ENCODE measurements at regions not wholly inside any gene's neighbourhood (a gene's known extent, or its start where the extent isn't known, plus 50 kb on each side); places are given as distances from the start of the nearest gene placed in this dataset.

DNA sequence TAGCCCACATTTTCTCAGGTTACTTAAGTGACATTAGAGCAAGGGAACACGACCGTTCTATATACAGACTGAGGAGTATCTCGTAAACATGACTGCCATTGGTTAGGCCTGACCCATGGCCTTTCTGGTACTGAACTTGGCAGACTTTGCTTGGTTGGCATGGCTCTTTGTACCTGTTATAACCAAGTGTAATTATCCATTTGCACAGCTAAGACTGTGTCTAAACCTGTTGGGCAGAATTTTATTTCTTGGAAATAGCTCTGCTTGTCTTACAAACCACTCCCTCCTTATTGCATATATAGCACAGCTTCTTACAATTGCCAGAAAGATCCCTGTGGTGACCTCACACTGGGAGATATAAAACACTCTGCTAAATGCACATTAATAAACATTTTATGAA, 106.9 kb downstream of the P2RY1 start:
- no CpG with 5 or more reads among the region's 3 CpGs for WGBS (ENCODE audit: extremely low coverage, insufficient coverage, low lambda C conversion rate)
- no peak overlapping the region for H3K9ac ChIP-seq (ENCODE audit: low read length)
- no peaks in the 10 kb centered on the region for H3K36me3 ChIP-seq (ENCODE audit: control insufficient read depth, insufficient read depth, low read length)
- H3K79me1 ChIP-seq (ENCODE audit: low read length): no peaks in the 10 kb centered on the region
- no peak overlapping the region for H3K4me2 ChIP-seq (ENCODE audit: low read length)
- H3K23ac ChIP-seq (ENCODE audit: low read length): no peak overlapping the region
- H3K4ac ChIP-seq (ENCODE audit: low read depth, low read length): no peak overlapping the region
- H2BK5ac ChIP-seq (ENCODE audit: low read length): no peak overlapping the region
- no peak overlapping the region for H3K4me3 ChIP-seq (ENCODE audit: low read length)
- H2AK5ac ChIP-seq (ENCODE audit: low read length): no peak overlapping the region
- no peaks in the 10 kb centered on the region for H3K4me1 ChIP-seq (ENCODE audit: control insufficient read depth, low read depth, low read length)
- no peak overlapping the region for H3K56ac ChIP-seq (ENCODE audit: low read length)
- no peak overlapping the region for H4K8ac ChIP-seq (ENCODE audit: low read depth, low read length)
- no peaks in the 10 kb centered on the region for H3K79me2 ChIP-seq (ENCODE audit: control insufficient read depth, insufficient read depth, low read length)
- H2BK120ac ChIP-seq (ENCODE audit: low read depth, low read length): no peak overlapping the region
- no peak for DNase-seq
- H4K5ac ChIP-seq (ENCODE audit: low read length): no peak overlapping the region
- H3K27me3 ChIP-seq (ENCODE audit: insufficient read depth, low read length, poor library complexity): no peaks in the 10 kb centered on the region
- H3K27ac ChIP-seq (ENCODE audit: low read depth, low read length): no peak overlapping the region
- no peak overlapping the region for H2BK15ac ChIP-seq (replicated peaks; ENCODE audit: low read depth)
- no peak overlapping the region for H3K18ac ChIP-seq (ENCODE audit: low read length)

DNA sequence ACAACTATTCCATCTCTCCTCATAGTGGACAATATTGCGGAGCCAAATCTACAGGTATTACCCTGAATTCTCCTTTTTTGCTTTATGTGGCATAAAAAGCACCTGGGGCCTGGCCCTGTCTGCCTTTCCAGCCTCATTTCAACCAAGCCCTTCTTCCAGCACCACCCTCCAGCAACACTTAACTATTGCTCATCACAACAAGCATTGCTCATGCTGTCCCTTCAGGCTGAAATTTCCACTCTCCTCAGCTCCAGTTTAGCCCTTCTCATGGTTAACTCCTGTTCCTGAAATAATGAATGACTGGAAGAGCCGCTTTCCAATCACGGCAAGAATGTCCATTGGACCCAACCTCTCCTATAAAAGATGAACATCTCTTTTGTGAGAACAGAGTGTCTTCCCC, 107.4 kb downstream of the P2RY1 start:
- H2AK5ac ChIP-seq (ENCODE audit: low read length): no peak overlapping the region
- no peak overlapping the region for H3K4me3 ChIP-seq (ENCODE audit: low read length)
- H3K18ac ChIP-seq (ENCODE audit: low read length): no peak overlapping the region
- H3K56ac ChIP-seq (ENCODE audit: low read length): no peak overlapping the region
- no peak overlapping the region for H2BK15ac ChIP-seq (replicated peaks; ENCODE audit: low read depth)
- H3K23ac ChIP-seq (ENCODE audit: low read length): no peak overlapping the region
- no peaks in the 10 kb centered on the region for H3K27me3 ChIP-seq (ENCODE audit: insufficient read depth, low read length, poor library complexity)
- no peak overlapping the region for H4K5ac ChIP-seq (ENCODE audit: low read length)
- H3K27ac ChIP-seq (ENCODE audit: low read depth, low read length): no peak overlapping the region
- no peaks in the 10 kb centered on the region for H3K79me1 ChIP-seq (ENCODE audit: low read length)
- no peaks in the 10 kb centered on the region for H3K36me3 ChIP-seq (ENCODE audit: control insufficient read depth, insufficient read depth, low read length)
- WGBS (ENCODE audit: extremely low coverage, insufficient coverage, low lambda C conversion rate): no CpG with 5 or more reads among the region's 3 CpGs
- no peak overlapping the region for H4K8ac ChIP-seq (ENCODE audit: low read depth, low read length)
- no peaks in the 10 kb centered on the region for H3K4me1 ChIP-seq (ENCODE audit: control insufficient read depth, low read depth, low read length)
- no peak overlapping the region for H3K4ac ChIP-seq (ENCODE audit: low read depth, low read length)
- H3K4me2 ChIP-seq (ENCODE audit: low read length): no peak overlapping the region
- no peak overlapping the region for H2BK120ac ChIP-seq (ENCODE audit: low read depth, low read length)
- H2BK5ac ChIP-seq (ENCODE audit: low read length): no peak overlapping the region
- H3K9ac ChIP-seq (ENCODE audit: low read length): no peak overlapping the region
- H3K79me2 ChIP-seq (ENCODE audit: control insufficient read depth, insufficient read depth, low read length): no peaks in the 10 kb centered on the region
- DNase-seq: no peak

DNA sequence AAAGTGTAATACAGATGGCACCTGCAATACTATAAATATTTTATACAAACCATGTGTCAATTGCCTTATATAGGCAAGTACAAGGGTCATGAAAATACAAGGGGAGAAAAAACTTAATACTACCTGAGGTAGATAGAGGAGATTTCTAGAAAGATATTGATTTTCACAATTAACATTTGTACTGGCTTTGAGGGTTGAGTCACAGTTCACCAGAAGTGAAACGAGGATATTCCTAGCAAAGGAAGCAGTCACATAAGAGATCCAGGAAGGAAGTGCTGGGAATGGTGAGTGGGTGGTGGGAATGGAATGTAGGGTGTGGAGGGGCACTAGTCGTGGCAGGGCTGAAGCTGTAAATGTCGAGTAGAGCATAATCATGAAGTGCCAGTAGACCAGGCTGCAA, 108.7 kb downstream of the P2RY1 start:
- no peak for DNase-seq

DNA sequence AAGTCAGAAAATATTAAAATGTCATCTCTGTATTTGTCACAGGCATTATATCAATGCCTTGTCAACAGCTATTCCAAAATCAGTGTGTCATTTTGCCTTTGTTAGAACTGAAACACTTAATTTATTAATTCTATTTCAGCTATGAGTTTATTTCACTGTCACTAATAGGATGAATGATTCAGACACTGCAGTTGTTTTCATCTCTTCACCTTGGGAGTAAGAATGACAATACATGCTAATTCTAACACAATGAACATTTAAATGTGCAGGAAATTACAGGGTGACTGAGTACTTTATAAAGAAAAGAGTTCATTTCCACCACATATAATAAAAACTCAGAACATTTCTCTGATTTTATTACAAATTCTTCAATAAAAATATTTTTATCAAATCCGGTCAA, 109.7 kb downstream of the P2RY1 start:
- Histone ChIP-seq H3K79me1 (ENCODE audit: low read length) (no peaks in the 10 kb centered on the region), H4K8ac (ENCODE audit: low read depth, low read length) (no peak overlapping the region), H3K27ac (ENCODE audit: low read depth, low read length) (no peak overlapping the region), H3K4ac (ENCODE audit: low read depth, low read length) (no peak overlapping the region), H2BK120ac (ENCODE audit: low read depth, low read length) (no peak overlapping the region), H3K27me3 (ENCODE audit: insufficient read depth, low read length, poor library complexity) (no peaks in the 10 kb centered on the region), H2BK15ac (replicated peaks; ENCODE audit: low read depth) (no peak overlapping the region), H3K56ac (ENCODE audit: low read length) (no peak overlapping the region), H3K4me2 (ENCODE audit: low read length) (no peak overlapping the region), H3K4me1 (ENCODE audit: control insufficient read depth, low read depth, low read length) (no peaks in the 10 kb centered on the region), H3K36me3 (ENCODE audit: control insufficient read depth, insufficient read depth, low read length) (no peaks in the 10 kb centered on the region), H3K9ac (ENCODE audit: low read length) (no peak overlapping the region), H3K79me2 (ENCODE audit: control insufficient read depth, insufficient read depth, low read length) (no peaks in the 10 kb centered on the region), H3K18ac (ENCODE audit: low read length) (no peak overlapping the region), H2AK5ac (ENCODE audit: low read length) (no peak overlapping the region), H3K4me3 (ENCODE audit: low read length) (no peak overlapping the region), H4K5ac (ENCODE audit: low read length) (no peak overlapping the region), H3K23ac (ENCODE audit: low read length) (no peak overlapping the region), H2BK5ac (ENCODE audit: low read length) (no peak overlapping the region)
- no peak for DNase-seq
- WGBS (ENCODE audit: extremely low coverage, insufficient coverage, low lambda C conversion rate): 100% methylated on average over 1 of the region's 1 CpG

More for the DNA sequence above, 108.7 kb downstream of the P2RY1 start:
- no peak overlapping the region for H2BK120ac ChIP-seq (ENCODE audit: low read depth, low read length)
- H3K36me3 ChIP-seq (ENCODE audit: control insufficient read depth, insufficient read depth, low read length): no peaks in the 10 kb centered on the region
- H3K4me1 ChIP-seq (ENCODE audit: control insufficient read depth, low read depth, low read length): no peaks in the 10 kb centered on the region
- no peaks in the 10 kb centered on the region for H3K79me1 ChIP-seq (ENCODE audit: low read length)
- no peak overlapping the region for H4K5ac ChIP-seq (ENCODE audit: low read length)
- H3K79me2 ChIP-seq (ENCODE audit: control insufficient read depth, insufficient read depth, low read length): no peaks in the 10 kb centered on the region
- H3K27me3 ChIP-seq (ENCODE audit: insufficient read depth, low read length, poor library complexity): no peaks in the 10 kb centered on the region
- H3K56ac ChIP-seq (ENCODE audit: low read length): no peak overlapping the region
- no peak overlapping the region for H3K4me2 ChIP-seq (ENCODE audit: low read length)
- H3K18ac ChIP-seq (ENCODE audit: low read length): no peak overlapping the region
- no peak overlapping the region for H3K9ac ChIP-seq (ENCODE audit: low read length)
- H3K4ac ChIP-seq (ENCODE audit: low read depth, low read length): no peak overlapping the region
- WGBS (ENCODE audit: extremely low coverage, insufficient coverage, low lambda C conversion rate): no CpG with 5 or more reads among the region's 3 CpGs
- H3K4me3 ChIP-seq (ENCODE audit: low read length): no peak overlapping the region
- H4K8ac ChIP-seq (ENCODE audit: low read depth, low read length): no peak overlapping the region
- no peak overlapping the region for H3K27ac ChIP-seq (ENCODE audit: low read depth, low read length)
- H2BK5ac ChIP-seq (ENCODE audit: low read length): no peak overlapping the region
- H2BK15ac ChIP-seq (replicated peaks; ENCODE audit: low read depth): no peak overlapping the region
- H2AK5ac ChIP-seq (ENCODE audit: low read length): no peak overlapping the region
- H3K23ac ChIP-seq (ENCODE audit: low read length): no peak overlapping the region

DNA sequence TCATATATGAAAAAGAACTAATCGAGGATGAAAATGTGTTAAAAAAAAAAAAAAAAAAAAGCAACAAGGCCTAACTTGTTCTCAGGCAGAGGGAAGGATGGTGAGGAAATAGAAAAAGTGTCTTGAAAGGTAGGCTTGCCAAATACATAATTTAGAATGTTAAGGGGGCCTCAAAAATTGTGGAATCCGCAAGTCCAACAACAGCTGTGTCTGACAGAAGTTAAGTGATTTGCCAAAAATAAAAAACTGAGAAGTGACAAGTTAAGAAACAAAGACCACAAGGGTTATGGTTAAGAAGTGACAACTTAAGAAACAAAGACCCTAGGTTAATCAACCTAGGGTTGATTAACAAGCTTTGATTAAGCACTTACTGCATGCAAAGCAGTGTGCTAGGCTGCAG, 110.6 kb downstream of the P2RY1 start:
- H3K79me2 ChIP-seq (ENCODE audit: control insufficient read depth, insufficient read depth, low read length): no peaks in the 10 kb centered on the region
- H2BK120ac ChIP-seq (ENCODE audit: low read depth, low read length): no peak overlapping the region
- H2AK5ac ChIP-seq (ENCODE audit: low read length): no peak overlapping the region
- no peaks in the 10 kb centered on the region for H3K36me3 ChIP-seq (ENCODE audit: control insufficient read depth, insufficient read depth, low read length)
- no peak overlapping the region for H3K9ac ChIP-seq (ENCODE audit: low read length)
- H3K4me1 ChIP-seq (ENCODE audit: control insufficient read depth, low read depth, low read length): no peaks in the 10 kb centered on the region
- H3K27ac ChIP-seq (ENCODE audit: low read depth, low read length): no peak overlapping the region
- no peak overlapping the region for H3K4me3 ChIP-seq (ENCODE audit: low read length)
- H3K79me1 ChIP-seq (ENCODE audit: low read length): no peaks in the 10 kb centered on the region
- no peak overlapping the region for H3K18ac ChIP-seq (ENCODE audit: low read length)
- no peak overlapping the region for H2BK15ac ChIP-seq (replicated peaks; ENCODE audit: low read depth)
- H3K4me2 ChIP-seq (ENCODE audit: low read length): no peak overlapping the region
- no CpG with 5 or more reads among the region's 2 CpGs for WGBS (ENCODE audit: extremely low coverage, insufficient coverage, low lambda C conversion rate)
- H2BK5ac ChIP-seq (ENCODE audit: low read length): no peak overlapping the region
- no peaks in the 10 kb centered on the region for H3K27me3 ChIP-seq (ENCODE audit: insufficient read depth, low read length, poor library complexity)
- no peak overlapping the region for H4K5ac ChIP-seq (ENCODE audit: low read length)
- no peak overlapping the region for H3K56ac ChIP-seq (ENCODE audit: low read length)
- H3K23ac ChIP-seq (ENCODE audit: low read length): no peak overlapping the region
- H4K8ac ChIP-seq (ENCODE audit: low read depth, low read length): no peak overlapping the region
- no peak overlapping the region for H3K4ac ChIP-seq (ENCODE audit: low read depth, low read length)
- no peak for DNase-seq

DNA sequence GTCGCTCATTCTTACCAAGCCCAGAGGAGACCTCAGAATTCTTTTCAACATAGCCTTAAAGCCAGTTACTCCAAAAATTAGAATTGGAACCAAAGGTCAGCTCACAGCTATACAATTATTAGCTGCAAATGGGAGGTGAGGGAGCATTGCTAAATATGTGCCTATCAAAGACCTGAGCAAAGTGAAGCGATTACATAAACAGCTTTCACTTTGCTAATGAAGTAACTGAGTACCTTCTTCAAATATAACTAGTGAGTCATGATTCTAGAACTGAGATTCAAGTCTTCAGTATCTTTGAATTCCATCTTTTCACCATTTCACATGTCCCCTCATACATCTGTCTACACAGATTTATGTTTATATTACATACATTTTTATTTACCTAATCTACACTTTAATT, 122.6 kb downstream of the P2RY1 start:
- Histone ChIP-seq H3K23ac (ENCODE audit: low read length) (no peak overlapping the region), H3K4me1 (ENCODE audit: control insufficient read depth, low read depth, low read length) (no peaks in the 10 kb centered on the region), H3K79me1 (ENCODE audit: low read length) (no peaks in the 10 kb centered on the region), H3K79me2 (ENCODE audit: control insufficient read depth, insufficient read depth, low read length) (no peaks in the 10 kb centered on the region), H4K8ac (ENCODE audit: low read depth, low read length) (no peak overlapping the region), H3K27ac (ENCODE audit: low read depth, low read length) (no peak overlapping the region), H3K4me2 (ENCODE audit: low read length) (no peak overlapping the region), H2BK5ac (ENCODE audit: low read length) (no peak overlapping the region), H2AK5ac (ENCODE audit: low read length) (no peak overlapping the region), H2BK15ac (replicated peaks; ENCODE audit: low read depth) (no peak overlapping the region), H3K9ac (ENCODE audit: low read length) (no peak overlapping the region), H3K56ac (ENCODE audit: low read length) (no peak overlapping the region), H3K4ac (ENCODE audit: low read depth, low read length) (no peak overlapping the region), H3K27me3 (ENCODE audit: insufficient read depth, low read length, poor library complexity) (no peaks in the 10 kb centered on the region), H3K36me3 (ENCODE audit: control insufficient read depth, insufficient read depth, low read length) (no peaks in the 10 kb centered on the region), H3K4me3 (ENCODE audit: low read length) (no peak overlapping the region), H3K18ac (ENCODE audit: low read length) (no peak overlapping the region), H2BK120ac (ENCODE audit: low read depth, low read length) (no peak overlapping the region), H4K5ac (ENCODE audit: low read length) (no peak overlapping the region)
- WGBS (ENCODE audit: extremely low coverage, insufficient coverage, low lambda C conversion rate): no CpG with 5 or more reads among the region's 2 CpGs
- no peak for DNase-seq

Data from mesendoderm (in vitro differentiated cells).